ENCODE measurements at regions not wholly inside any gene's neighbourhood (a gene's known extent, or its start where the extent isn't known, plus 50 kb on each side); places are given as distances from the start of the nearest gene placed in this dataset.

DNA sequence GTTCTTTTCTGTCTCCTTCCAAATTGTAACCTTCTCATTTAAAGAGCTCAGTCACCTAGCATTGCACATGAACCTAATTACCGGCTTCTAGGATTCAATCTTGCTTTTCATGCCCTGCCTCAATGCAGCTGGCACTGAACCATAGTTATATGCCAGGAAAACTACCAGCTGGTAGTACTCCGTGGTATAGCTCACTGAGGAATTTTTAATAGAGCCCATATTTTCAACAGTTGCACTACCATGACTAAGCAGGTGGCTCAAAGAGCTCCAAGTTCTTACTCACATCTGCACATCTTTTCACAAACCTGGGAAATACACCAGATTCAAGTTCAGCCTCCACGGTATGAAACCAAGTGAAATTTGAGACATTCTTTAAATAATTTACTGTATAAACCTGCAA, 363.5 kb downstream of the GRB14 start:
- TF ChIP-seq, protein P1, sequence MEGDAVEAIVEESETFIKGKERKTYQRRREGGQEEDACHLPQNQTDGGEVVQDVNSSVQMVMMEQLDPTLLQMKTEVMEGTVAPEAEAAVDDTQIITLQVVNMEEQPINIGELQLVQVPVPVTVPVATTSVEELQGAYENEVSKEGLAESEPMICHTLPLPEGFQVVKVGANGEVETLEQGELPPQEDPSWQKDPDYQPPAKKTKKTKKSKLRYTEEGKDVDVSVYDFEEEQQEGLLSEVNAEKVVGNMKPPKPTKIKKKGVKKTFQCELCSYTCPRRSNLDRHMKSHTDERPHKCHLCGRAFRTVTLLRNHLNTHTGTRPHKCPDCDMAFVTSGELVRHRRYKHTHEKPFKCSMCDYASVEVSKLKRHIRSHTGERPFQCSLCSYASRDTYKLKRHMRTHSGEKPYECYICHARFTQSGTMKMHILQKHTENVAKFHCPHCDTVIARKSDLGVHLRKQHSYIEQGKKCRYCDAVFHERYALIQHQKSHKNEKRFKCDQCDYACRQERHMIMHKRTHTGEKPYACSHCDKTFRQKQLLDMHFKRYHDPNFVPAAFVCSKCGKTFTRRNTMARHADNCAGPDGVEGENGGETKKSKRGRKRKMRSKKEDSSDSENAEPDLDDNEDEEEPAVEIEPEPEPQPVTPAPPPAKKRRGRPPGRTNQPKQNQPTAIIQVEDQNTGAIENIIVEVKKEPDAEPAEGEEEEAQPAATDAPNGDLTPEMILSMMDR (IDR thresholded peaks at IDR 0.05) = no peak
- TF ChIP-seq POLR2A (IDR thresholded peaks at IDR 0.05) = no peak
